ENCODE measurements at regions not wholly inside any gene's neighbourhood (a gene's known extent, or its start where the extent isn't known, plus 50 kb on each side); places are given as distances from the start of the nearest gene placed in this dataset.
"Not testable (repeated sequence)": the region's sequence is repeated elsewhere in the genome, so short reads cannot be mapped to it uniquely, and the experiment has no call there.

- no peak overlapping the region for H3K4me3 Mint-ChIP-seq
- no peak for TF ChIP-seq CTCF (IDR thresholded peaks at IDR 0.05; ENCODE audit: unreplicated experiment)
Measured at GRCh38 chrX:74211911-74212310, 92.1 kb upstream of the ZCCHC13 start.

GRCh38 chrX:74207539-74207938 is 96.4 kb upstream of the ZCCHC13 start:
- DNase-seq (ENCODE audit: low spot score in 2 of 2, unreplicated experiment in 2 of 2): no peak
- H3K27me3 Mint-ChIP-seq (ENCODE audit: low read depth): no peaks in the 10 kb centered on the region
- H3K27ac Mint-ChIP-seq: no peak overlapping the region
- peaks cover 22% of the 10 kb centered on the region for H3K9me3 Mint-ChIP-seq
- no peak for TF ChIP-seq CTCF (IDR thresholded peaks at IDR 0.05; ENCODE audit: unreplicated experiment)
- no peaks in the 10 kb centered on the region for H3K4me1 Mint-ChIP-seq
- H3K4me3 Mint-ChIP-seq: no peak overlapping the region
- peaks cover 40% of the 10 kb centered on the region for H3K36me3 Mint-ChIP-seq

More at GRCh38 chrX:74211911-74212310, 92.1 kb upstream of the ZCCHC13 start:
- Mint-ChIP-seq H3K27ac (no peak overlapping the region), H3K4me1 (no peaks in the 10 kb centered on the region), H3K9me3 (peaks cover 12% of the 10 kb centered on the region), H3K36me3 (peaks cover 42% of the 10 kb centered on the region), H3K27me3 (ENCODE audit: low read depth) (no peaks in the 10 kb centered on the region)
- DNase-seq (ENCODE audit: low spot score in 2 of 2, unreplicated experiment in 2 of 2): no peak

DNA sequence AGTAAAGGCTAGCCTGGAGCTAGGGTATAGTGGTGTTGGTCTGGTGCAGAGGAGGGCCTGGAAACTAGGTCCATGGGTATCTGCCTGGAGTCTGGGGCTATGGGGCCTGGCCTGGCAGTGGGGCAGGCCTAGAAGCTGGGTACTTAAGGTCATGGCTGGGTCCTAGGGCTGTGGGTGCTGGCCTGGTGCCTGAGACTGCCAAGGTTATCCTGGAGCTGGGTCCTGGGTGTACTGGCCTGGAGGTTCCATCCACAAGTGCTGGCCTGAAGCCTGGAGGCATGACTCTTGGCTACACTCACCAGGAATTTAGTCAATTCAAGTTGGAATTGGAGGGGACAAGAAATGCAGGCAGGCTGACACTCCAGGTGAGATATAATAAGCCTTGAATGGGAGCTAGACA is 108.4 kb upstream of the ZCCHC13 start:
- Mint-ChIP-seq H3K27ac (no peak overlapping the region), H3K27me3 (ENCODE audit: low read depth) (no peaks in the 10 kb centered on the region), H3K9me3 (peaks cover 67% of the 10 kb centered on the region), H3K4me3 (no peak overlapping the region), H3K36me3 (peaks cover 35% of the 10 kb centered on the region), H3K4me1 (no peaks in the 10 kb centered on the region)
- DNase-seq (ENCODE audit: low spot score in 2 of 2, unreplicated experiment in 2 of 2): no peak
- no peak for TF ChIP-seq CTCF (IDR thresholded peaks at IDR 0.05; ENCODE audit: unreplicated experiment)

- Mint-ChIP-seq H3K9me3 (peaks cover 66% of the 10 kb centered on the region), H3K4me3 (no peak overlapping the region), H3K27me3 (ENCODE audit: low read depth) (no peaks in the 10 kb centered on the region), H3K27ac (no peak overlapping the region), H3K36me3 (peaks cover 34% of the 10 kb centered on the region), H3K4me1 (no peaks in the 10 kb centered on the region)
- no peak for TF ChIP-seq CTCF (IDR thresholded peaks at IDR 0.05; ENCODE audit: unreplicated experiment)
- no peak for DNase-seq (ENCODE audit: low spot score in 2 of 2, unreplicated experiment in 2 of 2)
Measured at GRCh38 chrX:74195120-74195519, 108.9 kb upstream of the ZCCHC13 start.

GRCh38 chrX:74187211-74187610 is 116.8 kb upstream of the ZCCHC13 start:
- no peak overlapping the region for H3K27ac Mint-ChIP-seq
- peaks cover 1% of the 10 kb centered on the region for H3K4me1 Mint-ChIP-seq
- no peak overlapping the region for H3K4me3 Mint-ChIP-seq
- DNase-seq (ENCODE audit: low spot score in 2 of 2, unreplicated experiment in 2 of 2): no peak
- TF ChIP-seq CTCF (IDR thresholded peaks at IDR 0.05; ENCODE audit: unreplicated experiment): no peak
- no peaks in the 10 kb centered on the region for H3K27me3 Mint-ChIP-seq (ENCODE audit: low read depth)
- no peaks in the 10 kb centered on the region for H3K36me3 Mint-ChIP-seq
- H3K9me3 Mint-ChIP-seq: peaks cover 11% of the 10 kb centered on the region

DNA sequence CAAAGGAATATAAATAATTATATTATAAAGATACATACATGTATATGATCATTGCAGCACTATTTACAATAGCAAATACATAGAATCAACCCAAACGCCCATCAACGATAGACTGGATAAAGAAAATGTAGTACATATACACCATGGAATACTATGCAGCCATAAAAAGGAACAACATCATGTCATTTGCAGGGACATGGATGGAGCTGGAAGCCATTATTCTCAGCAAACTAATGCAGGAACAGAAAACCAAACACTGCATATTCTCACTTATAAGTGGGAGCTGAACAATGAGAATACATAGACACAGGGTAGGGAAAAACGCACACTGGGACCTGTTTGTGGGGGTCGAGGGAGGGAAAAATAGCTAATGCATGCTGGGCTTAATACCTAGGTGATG is 120.9 kb upstream of the ZCCHC13 start:
- not testable (repeated sequence) for H3K27ac Mint-ChIP-seq; DNase-seq (ENCODE audit: low spot score in 2 of 2, unreplicated experiment in 2 of 2); H3K27me3 Mint-ChIP-seq (ENCODE audit: low read depth); H3K9me3 Mint-ChIP-seq; H3K4me3 Mint-ChIP-seq; H3K36me3 Mint-ChIP-seq
- H3K4me1 Mint-ChIP-seq: peaks cover 30% of the 10 kb centered on the region

- H3K4me1 Mint-ChIP-seq: peaks cover 33% of the 10 kb centered on the region
- not testable (repeated sequence) for DNase-seq (ENCODE audit: low spot score in 2 of 2, unreplicated experiment in 2 of 2); H3K27me3 Mint-ChIP-seq (ENCODE audit: low read depth); H3K36me3 Mint-ChIP-seq; H3K9me3 Mint-ChIP-seq; H3K4me3 Mint-ChIP-seq; H3K27ac Mint-ChIP-seq
Measured at GRCh38 chrX:74181976-74182375, 122.0 kb upstream of the ZCCHC13 start.
